Urothelium cell line (cell line): ENCODE measurements at regions not wholly inside any gene's neighbourhood (a gene's known extent, or its start where the extent isn't known, plus 50 kb on each side); places are given as distances from the start of the nearest gene placed in this dataset.
"Not testable (repeated sequence)": the region's sequence is repeated elsewhere in the genome, so short reads cannot be mapped to it uniquely, and the experiment has no call there.

Source experiments
- DNase-seq: peaks from one replicate; pipeline ENCODE4 v3.0.0; 2011; ENCODE audit warnings: low spot score, mixed read lengths
- FAIRE-seq: peaks from 2 replicates; lab custom pipeline; 2011; peaks lifted over from hg19 to GRCh38; lab: Jason Lieb, UNC

GRCh38 chr7:63580536-63581300, 417.9 kb upstream of the ZNF722 start:
- not testable (repeated sequence) for FAIRE-seq, DNase-seq

DNA sequence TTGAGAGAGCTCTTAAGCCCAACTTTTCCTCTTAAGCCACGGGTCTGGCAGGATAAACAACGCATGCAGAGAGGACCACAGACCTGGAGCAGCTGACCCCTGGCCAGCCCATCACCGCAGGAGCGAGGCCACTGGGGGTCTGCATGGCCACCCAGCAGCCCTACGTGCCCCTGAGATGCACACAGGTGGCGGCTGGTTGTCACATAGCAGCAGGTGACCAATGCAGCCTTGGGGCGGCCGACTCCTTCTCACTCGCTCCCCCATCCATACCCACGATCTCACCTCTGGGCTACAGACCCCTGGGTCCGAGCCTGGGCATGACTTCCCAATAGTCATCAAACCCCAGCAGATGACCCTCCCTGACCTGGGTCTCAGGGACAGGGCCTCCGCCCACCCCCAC, 415.9 kb upstream of the ZNF722 start:
- FAIRE-seq, DNase-seq: not testable (repeated sequence)

GRCh38 chr7:63587151-63587853, 411.3 kb upstream of the ZNF722 start:
- not testable (repeated sequence) for DNase-seq, FAIRE-seq

GRCh38 chr7:63591249-63591648, 407.4 kb upstream of the ZNF722 start:
- not testable (repeated sequence) for FAIRE-seq, DNase-seq

- not testable (repeated sequence) for FAIRE-seq, DNase-seq
Observed at GRCh38 chr7:63603812-63604211, 394.8 kb upstream of the ZNF722 start.

DNA sequence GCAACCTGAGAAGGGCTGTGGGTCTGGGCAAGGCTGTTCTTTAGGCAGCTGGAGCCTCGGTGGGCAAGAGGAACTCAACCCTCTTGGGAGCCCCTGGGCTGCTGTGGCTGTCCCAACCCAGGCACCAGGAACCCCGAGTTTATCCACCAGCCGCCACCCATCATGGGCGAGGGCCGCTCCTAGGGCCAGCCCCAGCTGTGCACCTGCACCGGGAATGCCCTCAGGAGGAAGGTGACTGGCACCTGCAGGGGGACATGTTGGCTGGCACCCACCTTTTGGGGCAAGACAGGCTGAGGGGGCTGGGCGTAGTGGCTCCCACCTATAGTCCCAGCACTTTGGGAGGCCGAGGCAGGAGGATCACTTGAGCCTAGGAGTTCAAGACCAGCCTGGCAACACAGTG, 393.8 kb upstream of the ZNF722 start:
- not testable (repeated sequence) for FAIRE-seq, DNase-seq

GRCh38 chr7:63617595-63617994, 381.1 kb upstream of the ZNF722 start:
- FAIRE-seq, DNase-seq: not testable (repeated sequence)

DNA sequence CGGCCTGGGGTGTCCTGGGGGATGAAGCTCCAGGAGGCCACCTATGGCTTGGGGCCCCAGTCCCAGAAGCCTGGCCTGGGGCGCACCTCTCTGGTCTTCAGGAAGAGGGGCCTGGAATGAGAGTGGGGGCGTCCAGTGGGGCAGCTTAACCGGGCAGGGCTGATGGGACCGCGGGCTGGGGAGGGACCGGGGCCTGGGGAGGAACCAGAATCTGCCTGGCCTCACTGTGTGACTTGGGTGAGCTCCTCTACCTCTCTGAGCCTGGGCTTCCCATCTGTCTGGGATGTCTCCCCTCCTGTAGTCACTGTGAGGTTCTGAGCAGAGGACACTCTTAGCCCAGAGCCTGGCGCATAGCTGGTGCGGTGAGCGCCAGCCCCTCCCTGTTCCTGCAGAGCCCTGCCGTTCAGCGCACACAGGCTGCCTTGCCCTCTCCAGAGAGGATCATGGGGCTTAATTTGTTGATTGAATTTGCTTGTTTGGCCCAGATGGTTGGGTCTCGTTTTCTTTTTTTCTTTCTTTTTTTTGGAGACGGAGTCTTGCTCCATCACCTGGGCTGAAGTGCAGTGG, 378.4 kb upstream of the ZNF722 start:
- FAIRE-seq, DNase-seq: not testable (repeated sequence)

DNA sequence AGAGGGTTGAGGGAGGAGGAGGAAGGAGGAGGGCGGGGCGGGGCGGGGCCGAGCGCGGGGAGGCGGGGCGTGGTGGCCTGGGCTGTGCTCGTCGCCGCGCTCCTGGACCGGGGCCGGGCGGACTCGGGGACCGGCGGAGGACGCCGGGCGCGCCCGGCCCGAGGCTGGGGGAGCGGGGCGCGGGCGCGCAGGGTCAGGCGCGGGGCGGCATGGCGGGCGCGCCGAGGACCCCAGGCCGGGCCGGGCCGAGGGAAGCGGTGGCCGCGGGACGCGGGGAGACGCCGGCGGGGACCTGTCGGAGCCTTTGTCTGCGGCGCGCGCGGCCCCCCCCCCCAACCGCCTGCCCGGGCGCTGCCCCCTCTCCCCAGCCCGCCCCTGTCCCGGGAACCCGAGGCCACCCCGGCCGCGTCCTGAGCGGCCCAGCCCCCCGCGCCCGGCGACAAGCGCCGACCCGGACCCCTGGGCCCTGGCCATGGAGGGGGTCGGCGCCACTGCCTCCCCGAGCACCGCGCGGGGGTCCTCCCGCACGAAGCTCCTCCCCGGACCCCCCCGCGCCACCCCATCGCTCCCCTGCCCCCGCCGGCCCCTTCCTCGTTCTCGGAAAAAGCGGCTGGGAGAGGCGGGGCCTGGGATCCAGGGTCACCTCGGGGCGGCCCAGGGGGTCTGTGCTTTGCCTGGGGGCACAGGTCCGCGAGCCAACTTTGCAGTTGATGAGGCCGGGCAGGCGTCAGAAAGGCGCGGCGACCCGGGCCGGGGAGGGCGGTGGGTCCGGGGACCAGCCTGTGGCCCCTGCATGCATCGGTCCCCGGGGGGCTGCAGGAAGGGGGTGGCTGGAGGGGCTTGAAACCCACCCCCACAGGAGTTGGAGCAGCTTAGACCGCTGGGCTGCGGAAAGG, 370.8 kb upstream of the ZNF722 start:
- DNase-seq, FAIRE-seq: not testable (repeated sequence)

GRCh38 chr7:63629024-63629423, 369.6 kb upstream of the ZNF722 start:
- FAIRE-seq, result not testable (repeated sequence)

DNA sequence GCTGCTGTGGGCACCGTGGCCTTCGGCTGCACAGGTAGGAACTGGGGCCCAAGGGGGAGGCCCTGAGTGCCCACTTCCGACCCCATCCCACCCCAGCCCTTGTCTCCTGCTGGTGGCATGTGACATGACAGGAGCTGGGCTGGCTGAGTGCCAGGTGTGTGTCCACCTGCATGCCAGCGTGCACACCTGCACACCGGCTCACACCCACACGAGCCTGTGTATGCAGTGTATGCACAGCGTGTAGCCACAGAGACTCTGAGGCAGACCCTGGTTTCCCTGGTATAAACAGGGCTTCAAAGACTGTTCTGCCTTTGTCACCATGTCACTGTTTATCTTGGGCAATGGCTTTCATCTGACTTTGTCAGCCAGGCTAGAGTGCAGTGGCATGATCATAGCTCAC, 362.1 kb upstream of the ZNF722 start:
- not testable (repeated sequence) for DNase-seq, FAIRE-seq

More at GRCh38 chr7:63629024-63629423, 369.6 kb upstream of the ZNF722 start:
- DNase-seq, result not testable (repeated sequence)

DNA sequence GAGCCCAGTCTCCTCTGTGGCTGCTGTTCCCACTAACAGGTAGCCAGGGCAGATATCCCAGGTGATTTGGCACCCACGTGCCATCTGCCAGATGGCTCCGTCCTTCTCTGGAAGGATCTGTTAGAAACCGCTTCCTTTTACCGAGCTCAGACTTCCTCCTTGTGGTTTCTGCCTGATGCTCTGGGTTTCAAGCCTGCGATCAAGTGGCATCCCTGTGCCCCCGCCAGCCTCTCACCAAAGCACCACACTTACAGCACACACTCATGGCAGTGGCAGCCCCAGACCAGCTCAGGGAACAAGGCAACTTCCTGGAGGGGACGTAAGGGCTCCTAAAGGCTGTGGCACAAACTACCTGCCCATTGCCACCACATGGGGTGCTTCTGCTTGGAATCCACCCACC, 333.1 kb upstream of the ZNF722 start:
- not testable (repeated sequence) for DNase-seq

GRCh38 chr7:63691408-63691807, 307.2 kb upstream of the ZNF722 start:
- FAIRE-seq, DNase-seq: not testable (repeated sequence)

More for the DNA sequence above, 333.1 kb upstream of the ZNF722 start:
- not testable (repeated sequence) for FAIRE-seq

DNA sequence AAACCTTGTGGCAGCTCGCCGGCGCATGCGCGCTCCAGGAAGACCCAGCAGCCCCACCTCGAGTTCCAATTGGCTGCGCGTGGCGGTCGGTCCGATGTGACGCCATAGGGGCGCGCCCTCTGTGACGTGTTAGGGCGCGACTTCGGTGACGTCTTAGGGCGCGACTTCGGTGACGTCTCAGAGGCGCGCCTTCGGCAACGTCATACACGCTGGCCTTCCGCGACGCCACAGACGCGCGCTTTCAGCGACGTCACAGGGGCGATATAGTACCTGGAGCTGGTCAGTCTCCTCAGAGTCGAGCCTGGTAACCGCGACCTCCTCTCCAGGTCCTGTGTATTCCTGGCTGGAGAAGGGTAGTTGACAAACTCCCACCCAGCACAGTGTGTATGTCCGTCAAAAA, 304.4 kb upstream of the ZNF722 start:
- not testable (repeated sequence) for DNase-seq

More for the DNA sequence above, 304.4 kb upstream of the ZNF722 start:
- FAIRE-seq, result peak; percentile 97
